ENCODE measurements at regions not wholly inside any gene's neighbourhood (a gene's known extent, or its start where the extent isn't known, plus 50 kb on each side); places are given as distances from the start of the nearest gene placed in this dataset.

GRCh38 chr18:78319264-78319663, 660.4 kb upstream of the SALL3 start:
- Histone ChIP-seq H3K9me3 (ENCODE audit: insufficient read depth, low read length) (no peaks in the 10 kb centered on the region), H4K20me1 (ENCODE audit: insufficient read depth, low read length) (no peaks in the 10 kb centered on the region), H3K4me3 (ENCODE audit: low read length) (no peak overlapping the region), H2AFZ (ENCODE audit: low read depth, low read length) (no peak overlapping the region), H3K9ac (ENCODE audit: low read length) (no peak overlapping the region), H3K4me2 (ENCODE audit: low read length) (no peak overlapping the region), H3K79me2 (ENCODE audit: low read length) (no peaks in the 10 kb centered on the region), H3K4me1 (ENCODE audit: low read length) (no peaks in the 10 kb centered on the region), H3K27me3 (ENCODE audit: low read depth, low read length) (no peaks in the 10 kb centered on the region), H3K36me3 (replicated peaks; ENCODE audit: low read depth, low read length) (no peaks in the 10 kb centered on the region), H3K27ac (ENCODE audit: low read length) (no peak overlapping the region)
- TF ChIP-seq EZH2phosphoT487 (IDR thresholded peaks at IDR 0.05; ENCODE audit: low read depth) (no peak), CTCF (IDR thresholded peaks at IDR 0.05; ENCODE audit: low read depth, low read length) (no peak)

- no peak overlapping the region for H3K4me2 ChIP-seq (ENCODE audit: low read length)
- H3K4me3 ChIP-seq (ENCODE audit: low read length): no peak overlapping the region
- no peak overlapping the region for H3K27ac ChIP-seq (ENCODE audit: low read length)
- no peaks in the 10 kb centered on the region for H3K79me2 ChIP-seq (ENCODE audit: low read length)
- no peaks in the 10 kb centered on the region for H3K9me3 ChIP-seq (ENCODE audit: insufficient read depth, low read length)
- no peak overlapping the region for H2AFZ ChIP-seq (ENCODE audit: low read depth, low read length)
- no peaks in the 10 kb centered on the region for H3K4me1 ChIP-seq (ENCODE audit: low read length)
- H3K27me3 ChIP-seq (ENCODE audit: low read depth, low read length): no peaks in the 10 kb centered on the region
- H4K20me1 ChIP-seq (ENCODE audit: insufficient read depth, low read length): no peaks in the 10 kb centered on the region
- H3K9ac ChIP-seq (ENCODE audit: low read length): no peak overlapping the region
- TF ChIP-seq CTCF (IDR thresholded peaks at IDR 0.05; ENCODE audit: low read depth, low read length) (no peak), EZH2phosphoT487 (IDR thresholded peaks at IDR 0.05; ENCODE audit: low read depth) (no peak)
- no peaks in the 10 kb centered on the region for H3K36me3 ChIP-seq (replicated peaks; ENCODE audit: low read depth, low read length)
Observed at GRCh38 chr18:78319961-78320360, 659.7 kb upstream of the SALL3 start.

- Histone ChIP-seq H3K79me2 (ENCODE audit: low read length) (no peaks in the 10 kb centered on the region), H3K9me3 (ENCODE audit: insufficient read depth, low read length) (no peaks in the 10 kb centered on the region), H3K27ac (ENCODE audit: low read length) (no peak overlapping the region), H3K4me1 (ENCODE audit: low read length) (no peaks in the 10 kb centered on the region), H3K36me3 (replicated peaks; ENCODE audit: low read depth, low read length) (no peaks in the 10 kb centered on the region), H3K9ac (ENCODE audit: low read length) (no peak overlapping the region), H3K27me3 (ENCODE audit: low read depth, low read length) (no peaks in the 10 kb centered on the region), H2AFZ (ENCODE audit: low read depth, low read length) (no peak overlapping the region), H3K4me3 (ENCODE audit: low read length) (no peak overlapping the region), H3K4me2 (ENCODE audit: low read length) (no peak overlapping the region), H4K20me1 (ENCODE audit: insufficient read depth, low read length) (no peaks in the 10 kb centered on the region)
- TF ChIP-seq CTCF (IDR thresholded peaks at IDR 0.05; ENCODE audit: low read depth, low read length) (no peak), EZH2phosphoT487 (IDR thresholded peaks at IDR 0.05; ENCODE audit: low read depth) (no peak)
Observed at GRCh38 chr18:78321402-78321801, 658.2 kb upstream of the SALL3 start.

- Histone ChIP-seq H3K36me3 (replicated peaks; ENCODE audit: low read depth, low read length) (no peaks in the 10 kb centered on the region), H4K20me1 (ENCODE audit: insufficient read depth, low read length) (no peaks in the 10 kb centered on the region), H3K9me3 (ENCODE audit: insufficient read depth, low read length) (no peaks in the 10 kb centered on the region), H3K4me2 (ENCODE audit: low read length) (no peak overlapping the region), H3K27me3 (ENCODE audit: low read depth, low read length) (no peaks in the 10 kb centered on the region), H2AFZ (ENCODE audit: low read depth, low read length) (no peak overlapping the region), H3K79me2 (ENCODE audit: low read length) (no peaks in the 10 kb centered on the region), H3K4me3 (ENCODE audit: low read length) (no peak overlapping the region), H3K27ac (ENCODE audit: low read length) (no peak overlapping the region), H3K4me1 (ENCODE audit: low read length) (no peaks in the 10 kb centered on the region), H3K9ac (ENCODE audit: low read length) (no peak overlapping the region)
- no peak for TF ChIP-seq EZH2phosphoT487 (IDR thresholded peaks at IDR 0.05; ENCODE audit: low read depth)
- TF ChIP-seq CTCF (IDR thresholded peaks at IDR 0.05; ENCODE audit: low read depth, low read length): no peak
Observed at GRCh38 chr18:78323453-78324197, 656.0 kb upstream of the SALL3 start.
